C4-2B (cell line): ENCODE measurements at regions not wholly inside any gene's neighbourhood (a gene's known extent, or its start where the extent isn't known, plus 50 kb on each side); places are given as distances from the start of the nearest gene placed in this dataset.

Experiments
- ZFX ChIP-seq: fragments of 450-650 bp; IDR thresholded peaks from 2 replicates; pipeline ENCODE4 v1.6.1; 2017
- TF ChIP-seq, protein P1 (sequence below): fragments of 450-650 bp; conservative IDR thresholded peaks from 2 replicates; pipeline ENCODE4 v1.5.1; 2017; ENCODE audit warnings: mild to moderate bottlenecking

DNA sequence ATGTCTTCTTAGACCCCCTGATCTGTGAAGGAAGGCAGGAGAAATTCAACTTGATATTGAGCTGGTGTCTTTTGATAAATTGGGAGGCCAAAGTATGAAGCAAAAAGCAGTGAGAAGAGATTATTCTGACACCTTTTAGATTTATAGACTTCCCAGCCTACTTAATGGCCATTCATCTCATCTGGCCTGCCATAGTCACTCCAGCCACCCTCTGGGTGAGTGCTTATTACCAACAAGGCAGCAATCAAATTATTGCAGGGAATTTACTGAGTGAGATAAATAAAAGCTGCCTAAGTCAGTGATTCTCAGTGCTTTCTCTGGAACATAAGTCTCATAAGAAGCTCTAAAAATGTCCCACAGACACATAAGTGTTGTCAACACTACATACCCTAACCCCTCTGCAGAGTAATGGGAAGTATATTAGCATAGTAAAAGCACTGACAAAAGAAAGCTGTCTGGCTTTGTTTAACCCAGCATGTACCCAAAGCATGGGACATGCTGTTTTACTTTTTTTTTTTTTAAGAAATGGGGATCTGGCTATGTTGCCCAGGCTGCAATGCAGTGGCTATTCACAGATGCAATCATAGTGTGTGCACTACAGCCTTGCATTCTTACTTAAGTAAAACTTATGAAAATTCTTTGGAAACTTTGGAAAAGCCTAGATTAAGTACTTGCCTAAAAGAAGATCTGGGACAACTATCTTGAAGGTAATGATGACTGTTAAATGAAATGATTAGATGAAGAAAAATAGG lies 725.3 kb downstream of the TUSC7 start:
- TF ChIP-seq, protein P1, sequence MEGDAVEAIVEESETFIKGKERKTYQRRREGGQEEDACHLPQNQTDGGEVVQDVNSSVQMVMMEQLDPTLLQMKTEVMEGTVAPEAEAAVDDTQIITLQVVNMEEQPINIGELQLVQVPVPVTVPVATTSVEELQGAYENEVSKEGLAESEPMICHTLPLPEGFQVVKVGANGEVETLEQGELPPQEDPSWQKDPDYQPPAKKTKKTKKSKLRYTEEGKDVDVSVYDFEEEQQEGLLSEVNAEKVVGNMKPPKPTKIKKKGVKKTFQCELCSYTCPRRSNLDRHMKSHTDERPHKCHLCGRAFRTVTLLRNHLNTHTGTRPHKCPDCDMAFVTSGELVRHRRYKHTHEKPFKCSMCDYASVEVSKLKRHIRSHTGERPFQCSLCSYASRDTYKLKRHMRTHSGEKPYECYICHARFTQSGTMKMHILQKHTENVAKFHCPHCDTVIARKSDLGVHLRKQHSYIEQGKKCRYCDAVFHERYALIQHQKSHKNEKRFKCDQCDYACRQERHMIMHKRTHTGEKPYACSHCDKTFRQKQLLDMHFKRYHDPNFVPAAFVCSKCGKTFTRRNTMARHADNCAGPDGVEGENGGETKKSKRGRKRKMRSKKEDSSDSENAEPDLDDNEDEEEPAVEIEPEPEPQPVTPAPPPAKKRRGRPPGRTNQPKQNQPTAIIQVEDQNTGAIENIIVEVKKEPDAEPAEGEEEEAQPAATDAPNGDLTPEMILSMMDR, result no peak
- TF ChIP-seq ZFX, result no peak
